GM12878 (cell line): ENCODE measurements at regions not wholly inside any gene's neighbourhood (a gene's known extent, or its start where the extent isn't known, plus 50 kb on each side); places are given as distances from the start of the nearest gene placed in this dataset.
A peak's percentile ranks its signal among the peaks of the same experiment; 100 is the strongest.

Experiments used
- ATF2 ChIP-seq: IDR thresholded peaks from 2 replicates; pipeline ENCODE4 v1.6.1; 2012; ENCODE audit warnings: low read length, inconsistent platforms
- BRCA1 ChIP-seq: IDR thresholded peaks from 2 replicates; pipeline ENCODE4 v1.6.1; 2011; ENCODE audit warnings: low read depth, low read length, improper control_type of control experiment
- CEBPB ChIP-seq, 2 experiments: fragments of 150-350 bp in 1 of 2; IDR thresholded peaks; 2 replicates each; pipeline ENCODE4 v1.6.1; 2012 to 2014; ENCODE audit warnings: low read depth in 2 of 2, low read length in 2 of 2, borderline replicate concordance in 1 of 2, inconsistent platforms in 1 of 2
- CHD4 ChIP-seq: fragments of 200-600 bp; sonication (generic); IDR thresholded peaks from 2 replicates; pipeline ENCODE4 v1.6.1; 2016; ENCODE audit warnings: mild to moderate bottlenecking
- CTCF ChIP-seq, 3 experiments: IDR thresholded peaks in 2 of 3; conservative IDR thresholded peaks in 1 of 3; 2 replicates each; pipeline ENCODE4 v1.5.1; 2011; ENCODE audit warnings: low read depth in 3 of 3, low read length in 3 of 3, mild to moderate bottlenecking in 3 of 3, control low read depth in 2 of 3, moderate library complexity in 2 of 3, inconsistent platforms in 1 of 3, mixed read lengths in 1 of 3; ENCODE audit not compliant: control insufficient read depth in 2 of 3, insufficient read depth in 1 of 3; ENCODE audit errors: extremely low read depth in 1 of 3
- E4F1 ChIP-seq: fragments of 450-650 bp; IDR thresholded peaks from 2 replicates; pipeline ENCODE4 v1.6.1; 2018; ENCODE audit warnings: borderline replicate concordance, mild to moderate bottlenecking; ENCODE audit not compliant: partially characterized antibody
- HSF1 ChIP-seq: fragments of 150-350 bp; IDR thresholded peaks from 2 replicates; pipeline ENCODE4 v1.6.1; 2014; ENCODE audit warnings: mild to moderate bottlenecking, low read depth, low read length
- IRF5 ChIP-seq: fragments of 450-650 bp; IDR thresholded peaks from 2 replicates; pipeline ENCODE4 v1.6.1; 2017; ENCODE audit warnings: borderline replicate concordance
- KAT2A ChIP-seq: conservative IDR thresholded peaks from 2 replicates; pipeline ENCODE4 v1.6.1; 2011; ENCODE audit warnings: low read depth, low read length; ENCODE audit not compliant: control insufficient read depth
- MEF2B ChIP-seq: fragments of 450-650 bp; IDR thresholded peaks from 2 replicates; pipeline ENCODE4 v1.6.1; 2018; ENCODE audit warnings: mild to moderate bottlenecking, moderate library complexity; ENCODE audit not compliant: partially characterized antibody, poor library complexity, severe bottlenecking
- MTA2 ChIP-seq: fragments of 450-650 bp; IDR thresholded peaks from 2 replicates; pipeline ENCODE4 v1.6.1; 2016; ENCODE audit warnings: low read depth, mild to moderate bottlenecking, moderate library complexity
- MYB ChIP-seq: fragments of 150-350 bp; IDR thresholded peaks from 2 replicates; pipeline ENCODE4 v1.6.1; 2014; ENCODE audit warnings: mild to moderate bottlenecking, low read depth, low read length, borderline replicate concordance
- PKNOX1 ChIP-seq: fragments of 450-650 bp; IDR thresholded peaks from 2 replicates; pipeline ENCODE4 v1.6.1; 2016; ENCODE audit warnings: mild to moderate bottlenecking
- RCOR1 ChIP-seq: conservative IDR thresholded peaks from 2 replicates; pipeline ENCODE4 v1.6.1; 2012; ENCODE audit warnings: low read depth, low read length, improper control_type of control experiment
- RFX5 ChIP-seq: IDR thresholded peaks from 2 replicates; pipeline ENCODE4 v1.6.1; 2011; ENCODE audit warnings: low read depth, low read length, improper control_type of control experiment
- SP1 ChIP-seq: IDR thresholded peaks from one replicate; pipeline ENCODE4 v1.6.1; 2011; ENCODE audit warnings: low read depth, low read length
- SRF ChIP-seq, 2 experiments: IDR thresholded peaks; 2 replicates each; pipeline ENCODE4 v1.6.1; 2011; ENCODE audit warnings: low read depth in 2 of 2, low read length in 2 of 2, mild to moderate bottlenecking in 1 of 2, moderate library complexity in 1 of 2
- SUZ12 ChIP-seq: fragments of 200-600 bp; sonication (generic); IDR thresholded peaks from one replicate; pipeline ENCODE4 v1.6.1; 2018; ENCODE audit warnings: antibody characterized with exemption, mild to moderate bottlenecking; ENCODE audit not compliant: unreplicated experiment
- YBX1 ChIP-seq: fragments of 450-650 bp; IDR thresholded peaks from 2 replicates; pipeline ENCODE4 v1.6.1; 2016; ENCODE audit warnings: antibody characterized with exemption
- ZNF24 ChIP-seq: fragments of 450-650 bp; IDR thresholded peaks from 2 replicates; pipeline ENCODE4 v1.6.1; 2017; ENCODE audit warnings: antibody characterized with exemption, mild to moderate bottlenecking
- ZNF274 ChIP-seq: IDR thresholded peaks from one replicate; pipeline ENCODE4 v1.8.0; 2011; ENCODE audit not compliant: insufficient read length, insufficient read depth

- TF ChIP-seq RFX5: no peak
- TF ChIP-seq HSF1: no peak
- no peak for TF ChIP-seq KAT2A
- no peak for TF ChIP-seq IRF5
- TF ChIP-seq MEF2B: peak; percentile 96
- no peak for TF ChIP-seq SRF (IDR thresholded peaks at IDR 0.05; ENCODE audit: low read depth in 2 of 2, low read length in 2 of 2)
- no peak for TF ChIP-seq ATF2
- TF ChIP-seq ZNF274: no peak
- no peak for TF ChIP-seq MYB
- no peak for TF ChIP-seq ZNF24
- TF ChIP-seq SUZ12: no peak
- TF ChIP-seq SP1: no peak
- no peak for TF ChIP-seq CTCF (IDR thresholded peaks at IDR 0.05 in 2 of 3, conservative IDR thresholded peaks at IDR 0.05 in 1 of 3; ENCODE audit: control insufficient read depth in 2 of 3, extremely low read depth in 1 of 3, insufficient read depth in 1 of 3, low read depth in 3 of 3, low read length in 3 of 3)
- TF ChIP-seq PKNOX1: no peak
- no peak for TF ChIP-seq RCOR1
- peak; percentile 83 for TF ChIP-seq MTA2
- no peak for TF ChIP-seq CEBPB (IDR thresholded peaks at IDR 0.05; ENCODE audit: borderline replicate concordance in 1 of 2, low read depth in 2 of 2, low read length in 2 of 2)
- no peak for TF ChIP-seq E4F1
- TF ChIP-seq CHD4: no peak
- TF ChIP-seq BRCA1: no peak
- no peak for TF ChIP-seq YBX1
These were observed 116.5 kb upstream of the CMC1 start (continued) for GRCh38 chr3:28124882-28125281.
